NCI-H345 (cell line): ENCODE measurements at regions not wholly inside any gene's neighbourhood (a gene's known extent, or its start where the extent isn't known, plus 50 kb on each side); places are given as distances from the start of the nearest gene placed in this dataset.

ENCODE experiments used
- DNase-seq: peaks from one replicate; lab custom pipeline; 2025; lab: John Stamatoyannopoulos, UW

DNA sequence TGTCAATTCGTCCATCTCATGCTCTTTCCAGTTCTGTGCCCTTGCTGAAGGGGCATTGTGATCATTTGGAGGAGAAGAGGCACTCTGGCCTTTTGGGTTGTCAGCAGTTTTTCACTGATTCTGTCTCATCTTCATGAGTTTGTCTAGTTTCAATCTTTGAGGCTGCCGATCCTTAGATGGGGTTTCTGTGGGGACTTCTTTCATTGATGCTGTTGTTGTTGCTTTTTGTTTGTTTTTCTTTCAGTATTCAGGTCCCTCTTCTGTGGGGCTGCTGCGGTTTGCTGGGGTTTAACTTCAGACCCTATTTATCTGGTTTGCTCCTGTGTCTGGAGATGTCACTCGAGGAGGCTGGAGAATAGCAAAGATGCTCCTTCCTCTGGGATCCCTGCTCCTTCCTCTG lies 224.3 kb downstream of the JRKL start:
- DNase-seq, result no peak

DNA sequence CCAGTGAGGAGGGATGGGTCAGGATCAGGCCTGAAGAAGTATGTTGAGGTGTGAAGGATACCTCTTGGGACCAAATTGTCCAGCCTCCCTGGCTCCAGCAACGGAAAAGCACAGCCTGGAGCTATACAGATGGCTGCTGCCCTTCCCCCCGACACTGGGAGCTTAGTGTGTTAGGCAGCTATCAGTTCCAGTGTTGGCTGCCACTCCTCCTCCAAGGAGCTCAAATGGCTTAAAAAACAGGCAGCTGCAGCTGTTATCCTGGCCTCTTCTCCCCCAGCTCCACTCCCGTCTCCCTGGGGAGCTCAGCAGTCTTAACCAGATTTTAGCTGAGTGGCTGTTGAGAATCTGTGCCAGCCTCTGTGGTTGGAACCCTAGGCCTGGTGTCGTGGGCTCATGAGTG lies 225.0 kb downstream of the JRKL start:
- no peak for DNase-seq

DNA sequence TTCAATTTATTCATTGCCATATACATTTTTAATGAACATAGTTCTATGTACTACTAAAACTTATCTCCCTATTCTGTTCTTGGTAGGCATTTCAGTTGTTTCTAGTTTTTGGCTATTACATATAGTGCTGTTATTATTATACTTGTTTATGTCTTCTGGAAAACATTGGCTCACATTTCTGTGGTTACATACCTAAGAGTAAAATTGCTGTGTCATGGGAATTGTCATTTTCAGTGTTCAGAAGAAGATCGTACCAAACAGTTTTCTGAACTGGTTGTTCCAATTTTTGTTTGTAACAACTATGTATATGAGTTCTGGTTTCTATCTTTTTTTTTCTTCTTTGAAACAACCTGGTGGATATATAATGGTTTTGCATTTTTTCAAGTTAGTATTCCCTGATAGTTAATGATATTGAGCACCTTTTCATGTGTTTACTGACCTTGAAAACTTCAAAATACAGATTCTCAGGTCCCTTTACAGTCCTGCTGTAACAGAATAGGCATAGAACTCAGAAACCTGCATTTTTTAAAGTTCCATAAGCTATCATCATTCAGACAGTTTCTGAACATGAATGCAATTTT lies 230.7 kb downstream of the JRKL start:
- DNase-seq, result no peak

DNA sequence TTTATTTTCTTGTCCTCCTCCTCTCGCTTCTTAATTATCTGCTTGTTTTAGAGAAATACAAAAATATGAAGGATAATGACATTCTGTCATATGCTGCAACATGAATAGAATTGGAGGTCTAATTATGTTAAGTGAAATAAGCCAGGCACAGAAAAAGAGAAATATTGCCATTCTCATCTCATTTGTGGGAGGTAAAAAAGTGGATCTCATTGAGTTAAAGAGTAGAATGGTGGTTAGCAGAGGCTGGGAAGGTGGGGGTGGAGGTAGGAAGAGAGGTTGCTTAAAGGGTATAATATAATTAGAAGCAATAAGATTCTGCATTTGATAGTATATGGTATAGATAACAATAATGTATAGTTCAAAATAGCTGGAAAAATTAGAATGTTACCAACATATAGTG lies 231.3 kb downstream of the JRKL start:
- no peak for DNase-seq

DNA sequence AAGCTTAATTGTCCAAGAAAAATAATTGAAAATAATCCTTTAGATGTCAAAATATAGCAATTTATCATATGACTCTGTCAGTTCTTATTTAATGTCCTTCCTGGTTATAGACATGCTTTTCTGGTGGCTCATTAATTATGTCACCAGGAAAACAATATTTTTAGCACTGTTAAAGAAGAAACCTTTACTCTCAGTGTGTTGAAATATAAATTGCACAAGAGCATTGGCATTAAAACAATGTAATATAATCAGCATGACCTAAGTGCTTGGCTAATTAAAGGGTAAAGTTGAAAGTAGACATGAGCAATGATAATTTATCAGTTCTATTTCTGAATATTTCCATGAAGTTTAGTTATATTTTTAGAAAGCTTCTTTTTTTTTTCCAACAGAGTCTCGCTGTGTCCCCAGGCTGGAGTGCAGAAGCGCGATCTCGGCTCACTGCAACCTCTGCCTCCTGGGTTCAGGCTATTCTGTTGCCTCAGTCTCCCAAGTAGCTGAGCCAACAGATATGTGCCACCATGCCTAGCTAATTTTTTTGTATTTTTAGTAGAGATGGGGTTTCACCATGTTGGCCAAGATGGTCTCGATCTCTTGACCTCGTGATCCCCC lies 232.3 kb downstream of the JRKL start:
- no peak for DNase-seq

DNA sequence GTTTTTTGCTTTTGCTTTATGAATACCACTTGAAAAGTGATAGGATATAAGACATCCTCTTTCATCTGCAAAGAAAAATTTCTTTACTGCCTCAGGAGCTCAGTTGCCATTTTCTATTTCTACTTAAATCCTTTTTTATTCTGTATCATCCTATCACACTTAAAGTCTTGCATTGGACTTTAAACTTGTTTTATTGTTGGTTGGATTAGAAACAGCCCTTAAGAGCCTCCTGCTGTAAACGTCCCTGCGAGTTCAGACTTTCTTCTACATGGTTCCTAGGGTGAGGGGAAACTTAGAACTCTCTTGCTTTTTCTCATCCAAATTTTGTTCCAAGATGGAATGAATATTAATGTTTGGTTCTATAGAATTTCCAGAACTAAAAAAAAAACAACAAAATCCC lies 234.3 kb downstream of the JRKL start:
- DNase-seq, result no peak

DNA sequence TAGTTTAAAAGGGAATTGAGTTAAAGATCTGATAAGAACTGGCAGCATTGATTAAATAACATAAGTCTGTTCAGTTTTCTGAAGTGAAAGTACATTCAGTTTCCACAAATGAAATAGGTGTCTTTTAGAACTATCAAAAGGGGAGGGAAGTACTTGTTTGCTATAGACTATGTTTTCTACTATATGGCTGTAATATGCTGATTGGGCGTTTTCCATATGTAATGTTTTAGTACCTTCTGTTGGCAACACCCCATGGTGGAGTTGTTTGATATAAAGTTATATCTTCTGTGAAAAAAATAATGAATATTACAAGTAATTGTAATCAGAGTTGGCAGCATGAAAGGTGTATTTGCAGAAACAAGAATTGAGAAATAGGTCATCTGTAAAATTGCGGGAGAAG lies 237.6 kb downstream of the JRKL start:
- no peak for DNase-seq

DNA sequence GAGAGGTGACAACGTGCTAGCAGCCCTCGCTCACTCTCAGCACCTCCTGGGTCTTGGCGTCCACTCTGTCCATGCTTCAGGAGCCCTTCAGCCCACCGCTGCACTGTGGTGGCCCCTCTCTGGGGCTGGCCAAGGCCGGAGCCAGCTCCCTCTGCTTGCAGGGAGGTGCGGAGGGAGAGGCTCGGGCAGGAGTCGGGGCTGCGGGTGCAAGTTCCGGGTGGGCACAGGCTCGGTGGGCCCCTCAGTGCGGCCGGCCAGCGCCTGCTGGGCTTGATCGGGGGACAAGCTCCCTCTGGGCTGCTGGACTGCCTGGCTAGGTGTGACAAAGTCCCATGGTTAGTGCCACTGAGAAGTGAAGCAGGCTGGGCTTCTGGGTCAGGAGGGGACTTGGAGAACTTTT lies 245.8 kb downstream of the JRKL start:
- no peak for DNase-seq

DNA sequence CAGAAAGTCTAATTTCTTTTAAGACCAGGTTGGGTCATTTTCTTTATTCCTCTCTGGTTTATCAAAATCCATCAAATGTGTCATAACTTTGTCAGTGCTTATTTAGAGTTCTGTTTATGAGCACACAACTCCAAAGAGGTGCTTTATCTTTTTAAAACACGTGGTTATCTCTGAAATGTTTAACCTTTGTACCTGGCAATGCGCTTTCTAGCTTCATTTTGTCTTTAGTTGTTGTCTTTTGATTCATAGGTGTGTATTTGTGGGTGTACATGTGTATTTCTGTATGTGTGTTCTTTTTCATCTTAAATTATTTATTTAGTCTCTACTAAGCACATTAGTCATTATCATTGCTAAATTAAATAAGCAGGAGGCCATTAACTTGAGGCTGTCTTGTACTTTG lies 251.4 kb downstream of the JRKL start:
- no peak for DNase-seq

DNA sequence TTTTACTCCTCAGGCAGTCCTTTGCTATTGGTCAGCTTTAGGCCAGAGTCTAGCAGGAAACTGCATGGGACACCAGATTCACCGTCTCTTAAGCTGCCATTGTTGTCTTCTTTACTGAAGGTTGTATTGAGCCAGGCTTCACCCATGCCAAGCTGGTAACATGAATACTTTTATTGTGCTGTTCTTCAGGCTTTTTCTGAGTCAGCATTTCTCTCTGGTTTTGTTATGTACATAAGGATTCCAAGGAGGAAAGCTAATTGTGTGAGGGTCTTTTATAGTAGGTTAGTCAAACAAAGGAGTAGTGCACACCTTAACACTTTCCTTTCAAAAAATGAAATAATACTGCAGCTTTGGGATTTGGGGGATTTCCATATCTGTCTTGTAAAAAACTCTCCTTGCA lies 252.8 kb downstream of the JRKL start:
- no peak for DNase-seq

DNA sequence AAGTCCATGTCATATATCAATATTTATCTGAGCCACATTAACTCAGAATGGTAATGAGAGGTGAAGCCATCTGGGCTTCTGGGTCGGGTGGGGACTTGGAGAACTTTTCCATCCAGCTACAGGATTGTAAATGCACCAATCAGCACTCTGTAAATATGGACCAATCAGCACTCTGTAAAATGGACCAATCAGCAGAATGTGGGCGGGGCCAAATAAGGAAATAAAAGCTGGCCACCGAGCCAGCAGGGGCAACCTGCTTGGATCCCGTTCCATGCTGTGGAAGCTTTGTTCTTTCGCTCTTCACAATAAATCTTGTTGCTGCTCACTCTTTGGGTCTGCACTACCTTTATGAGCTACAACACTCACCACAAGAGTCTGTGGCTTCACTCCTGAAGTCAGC lies 253.4 kb downstream of the JRKL start:
- no peak for DNase-seq

DNA sequence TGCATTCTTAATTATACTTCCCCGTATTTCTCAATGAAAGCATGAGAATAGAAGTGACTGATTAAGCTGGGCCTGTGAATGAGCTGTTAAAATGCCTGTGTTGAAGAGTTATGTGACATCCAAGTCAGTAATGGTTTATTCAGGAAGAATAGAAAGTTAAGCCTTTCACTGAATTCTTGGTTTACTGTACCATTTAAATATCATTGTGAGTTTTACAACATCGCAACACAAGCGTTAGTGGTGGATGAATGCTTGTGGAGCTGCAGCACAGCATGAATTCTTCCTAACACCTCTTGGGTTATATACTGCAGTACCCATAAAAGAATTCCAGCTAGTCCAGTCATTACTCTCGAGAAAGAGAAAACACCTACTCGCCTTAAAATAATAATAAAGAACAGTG lies 257.8 kb downstream of the JRKL start:
- DNase-seq, result no peak

DNA sequence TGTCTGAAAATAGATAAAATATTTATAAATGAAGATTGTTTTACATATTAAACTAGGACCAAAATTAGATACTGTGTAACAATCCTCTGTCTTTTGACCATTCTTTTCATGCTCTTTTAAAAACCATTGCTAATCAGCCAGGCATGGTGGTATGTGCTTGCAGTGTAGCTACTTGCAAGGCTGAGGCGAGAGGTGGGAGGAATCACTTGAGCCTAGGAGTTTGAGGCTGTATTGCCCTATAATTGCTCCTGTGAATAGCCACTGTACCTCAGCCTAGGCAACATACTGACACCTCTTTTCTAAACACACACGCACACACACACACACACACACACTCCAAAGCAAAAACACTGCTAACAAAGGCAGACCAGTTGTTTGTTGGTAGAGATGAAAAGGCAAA lies 259.2 kb downstream of the JRKL start:
- DNase-seq, result no peak

DNA sequence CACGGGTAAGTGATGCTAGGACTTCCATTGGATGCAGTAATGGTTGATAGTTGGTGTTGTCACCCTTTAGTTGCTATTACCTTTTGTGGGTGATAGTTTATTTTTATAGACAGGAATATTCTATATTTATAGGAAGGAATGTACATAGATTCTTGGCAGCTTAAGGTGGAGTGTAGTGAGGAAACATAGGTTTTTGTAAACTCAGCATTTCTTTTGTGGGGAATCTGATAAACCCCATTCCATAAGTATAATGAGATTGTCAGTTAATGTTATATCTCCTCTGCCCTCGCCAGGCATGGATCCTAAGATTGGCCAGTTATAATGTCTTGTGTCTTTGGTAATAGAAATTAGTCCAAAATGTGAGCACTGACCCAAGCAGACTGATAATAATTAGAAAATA lies 262.7 kb downstream of the JRKL start:
- DNase-seq, result no peak

DNA sequence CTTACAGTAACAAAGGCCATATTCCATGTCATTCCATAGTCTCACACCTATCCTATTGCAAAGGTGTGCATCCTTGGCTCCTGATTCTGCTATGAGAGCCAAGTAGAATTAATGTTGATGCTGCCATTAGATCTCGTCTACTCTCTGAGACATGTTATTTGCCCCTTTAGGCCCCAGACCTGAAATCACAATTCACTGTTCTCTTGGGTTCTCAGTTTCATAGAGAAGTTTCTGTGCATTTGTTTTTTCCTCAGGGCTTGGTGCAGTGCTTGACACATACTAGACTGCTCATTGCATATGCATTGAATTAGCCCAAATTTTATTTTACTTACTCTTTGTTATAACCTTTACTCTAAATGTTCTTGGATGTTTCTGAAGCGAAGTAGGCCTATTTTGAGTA lies 265.7 kb downstream of the JRKL start:
- no peak for DNase-seq

DNA sequence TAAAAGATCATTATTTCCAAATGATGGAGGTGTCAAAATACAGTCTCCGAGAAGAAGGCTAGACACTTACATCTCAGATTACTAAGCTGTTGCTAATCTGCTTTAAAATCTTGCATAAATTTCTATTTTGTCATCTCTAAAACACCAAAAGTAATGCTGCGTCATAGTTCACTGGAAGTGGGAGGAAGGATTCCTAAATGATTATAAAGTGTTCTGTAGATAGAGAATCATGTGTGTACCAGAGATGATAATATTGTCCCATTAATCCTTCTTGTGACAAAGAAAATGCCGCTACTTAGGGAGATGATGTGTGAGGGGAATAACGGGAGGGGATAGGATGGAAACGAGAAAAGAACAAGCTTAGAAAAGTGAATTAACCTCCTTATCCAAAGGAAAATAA lies 268.6 kb downstream of the JRKL start:
- DNase-seq, result no peak

DNA sequence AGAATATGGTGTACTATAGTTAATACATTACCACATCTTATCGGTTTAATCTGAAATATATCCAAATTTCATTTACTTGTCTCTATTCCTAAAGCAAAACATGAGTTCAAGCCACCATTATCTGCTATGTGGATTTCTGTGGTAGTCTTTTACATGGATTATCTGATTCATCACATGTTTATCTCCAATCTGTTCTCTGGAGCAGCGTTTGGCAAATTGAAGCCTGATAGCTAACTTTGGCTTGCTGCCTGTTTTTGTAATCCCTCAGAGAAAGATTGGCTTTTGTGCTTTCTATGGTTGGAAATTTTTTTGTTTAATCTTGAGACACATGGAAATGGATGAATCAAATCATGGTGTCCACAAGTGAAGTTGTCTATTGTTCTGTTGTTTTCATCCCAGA lies 274.3 kb downstream of the JRKL start:
- DNase-seq, result no peak

DNA sequence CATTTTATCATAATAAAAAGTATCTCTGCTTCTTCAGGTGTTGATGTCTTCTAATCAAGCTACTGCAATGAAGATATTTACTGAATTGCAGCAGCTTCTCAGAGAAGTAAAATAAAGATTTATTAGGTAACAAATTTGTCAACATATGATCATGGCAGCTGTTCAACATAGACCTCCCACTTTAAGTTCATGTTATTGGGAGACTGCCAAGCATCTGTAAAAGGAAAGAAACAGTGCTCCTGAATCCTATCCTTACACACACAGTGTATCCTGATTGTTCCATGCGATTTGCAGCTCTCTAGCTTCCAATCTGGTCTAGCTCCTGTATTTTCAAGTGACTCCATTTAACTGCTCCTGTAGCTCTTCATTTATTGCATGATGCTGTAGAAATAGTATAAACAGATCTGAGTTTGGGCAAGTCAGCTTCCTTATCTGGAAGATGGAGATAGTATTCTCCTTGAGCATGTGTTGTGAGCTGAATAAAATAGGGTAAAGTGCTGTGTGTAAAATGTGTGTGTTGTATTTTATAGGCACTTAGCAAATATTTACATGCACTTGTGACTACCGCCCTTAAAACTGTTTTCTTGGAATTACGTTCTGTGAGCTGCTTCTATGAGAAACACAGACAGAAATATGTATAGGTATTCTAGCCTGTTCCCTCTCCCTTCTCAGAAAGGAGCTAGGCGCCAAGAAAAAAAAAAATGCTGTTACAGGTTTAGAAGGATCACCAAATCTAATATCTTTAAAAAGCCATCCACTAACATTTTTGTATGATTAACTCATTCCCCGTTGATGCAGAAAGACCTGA lies 290.6 kb downstream of the JRKL start:
- peak; percentile 3 for DNase-seq

DNA sequence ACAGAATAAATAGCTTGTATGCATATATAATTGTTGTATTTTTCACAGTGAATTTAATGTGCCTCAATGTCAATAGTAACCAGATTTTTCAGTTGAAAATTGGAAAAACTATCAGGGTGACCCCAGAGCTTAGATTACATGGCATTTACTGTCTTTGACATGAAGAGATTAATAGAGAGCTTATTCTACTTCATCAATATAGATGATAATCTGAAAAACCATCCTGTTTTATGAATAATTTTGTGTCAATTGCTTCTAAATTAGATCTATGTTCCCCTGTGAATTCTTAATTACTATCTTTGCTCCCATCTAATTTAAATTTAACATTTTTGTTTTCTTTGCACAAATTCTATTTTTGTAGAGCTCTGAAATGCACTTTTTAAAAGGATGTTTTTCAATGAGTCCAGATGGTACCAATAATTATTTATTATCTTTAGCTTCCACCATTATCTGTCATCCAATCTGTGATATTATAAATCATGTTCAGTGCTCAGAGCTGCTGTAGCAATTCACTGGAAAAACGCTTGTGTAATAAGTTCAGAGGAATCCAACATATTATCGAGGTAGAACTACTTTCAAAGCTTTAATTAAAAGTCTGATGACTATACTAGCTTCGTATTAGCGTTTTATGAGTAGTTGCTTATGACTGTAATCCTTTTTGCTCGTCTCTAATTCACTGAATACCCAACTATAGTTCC lies 291.4 kb downstream of the JRKL start:
- DNase-seq, result no peak

DNA sequence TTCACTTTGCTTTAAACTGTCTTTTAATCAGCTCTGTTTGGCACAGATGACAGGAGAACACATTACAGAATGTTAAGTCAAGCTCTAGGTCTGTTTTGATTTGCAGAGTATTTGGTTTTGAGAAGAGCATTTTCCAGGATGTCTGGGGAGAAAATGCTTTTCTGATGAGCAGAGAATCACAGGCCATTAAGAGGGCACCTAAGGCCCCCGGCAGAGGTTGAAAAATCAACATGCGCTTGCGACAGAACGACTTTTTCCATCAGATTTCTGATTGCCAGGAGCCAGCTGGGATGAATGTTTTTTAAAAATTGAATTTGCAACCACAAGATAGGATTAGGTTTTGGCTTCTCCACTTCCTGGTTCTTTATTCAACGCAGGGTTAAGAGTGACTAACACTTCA lies 304.5 kb downstream of the JRKL start:
- DNase-seq, result no peak

DNA sequence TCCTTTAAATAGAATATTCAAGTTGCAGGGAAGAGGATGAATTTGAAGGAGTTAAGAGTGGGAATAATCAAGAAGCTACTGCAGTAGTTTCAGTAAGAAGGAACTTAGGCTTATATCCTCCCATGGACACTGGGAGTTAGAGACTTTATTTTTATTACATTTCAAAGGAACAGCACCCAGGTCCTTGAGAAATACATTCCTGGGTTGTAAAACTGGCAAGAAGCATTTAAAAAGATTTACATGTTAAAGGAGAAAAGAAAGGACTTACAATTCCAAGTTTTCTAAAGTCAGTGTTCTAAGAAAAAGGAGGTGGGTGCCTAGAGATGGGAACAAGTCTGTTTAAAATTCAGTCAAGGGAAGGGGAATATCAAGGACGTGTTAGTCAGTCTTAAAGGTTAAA lies 306.9 kb downstream of the JRKL start:
- DNase-seq, result no peak

DNA sequence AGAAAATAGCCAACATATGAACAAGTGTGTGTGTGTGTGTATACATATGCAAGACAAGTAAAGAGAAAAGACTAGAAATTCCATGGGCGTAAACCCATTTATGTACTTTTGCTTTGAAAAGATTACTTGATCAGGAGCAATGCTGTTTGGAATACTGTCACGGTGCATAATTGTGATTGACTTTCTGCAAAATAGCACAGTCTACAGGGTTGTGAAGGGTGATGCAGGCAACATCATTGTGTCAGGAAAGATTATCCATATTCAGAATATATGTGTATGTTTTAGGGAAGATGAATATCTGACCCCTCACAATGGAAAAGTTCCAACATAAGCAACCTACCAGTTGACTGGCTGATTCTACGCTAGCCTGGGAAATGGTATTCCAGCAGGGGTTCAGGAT lies 307.7 kb downstream of the JRKL start:
- DNase-seq, result no peak

DNA sequence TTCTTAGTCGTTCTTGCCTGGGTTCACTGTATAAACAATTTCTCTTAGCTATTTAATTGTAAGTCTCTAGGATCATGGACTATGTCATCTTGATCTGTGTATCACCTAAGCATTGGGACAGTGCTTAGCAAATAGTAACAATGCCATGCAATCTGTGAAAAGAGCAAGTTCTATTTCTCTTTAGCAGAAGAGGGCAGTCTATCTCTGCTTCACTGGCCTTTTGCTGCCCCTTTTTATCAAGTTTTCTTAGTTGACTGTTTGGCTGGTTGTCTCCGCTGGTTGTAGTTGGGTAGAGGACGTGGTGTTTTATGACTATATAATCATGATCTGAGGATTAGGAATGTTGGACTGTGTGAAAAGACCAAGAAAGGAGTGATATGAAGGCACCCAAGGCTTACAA lies 315.0 kb downstream of the JRKL start:
- DNase-seq, result no peak
